ENCODE measurements at regions not wholly inside any gene's neighbourhood (a gene's known extent, or its start where the extent isn't known, plus 50 kb on each side); places are given as distances from the start of the nearest gene placed in this dataset.

DNA sequence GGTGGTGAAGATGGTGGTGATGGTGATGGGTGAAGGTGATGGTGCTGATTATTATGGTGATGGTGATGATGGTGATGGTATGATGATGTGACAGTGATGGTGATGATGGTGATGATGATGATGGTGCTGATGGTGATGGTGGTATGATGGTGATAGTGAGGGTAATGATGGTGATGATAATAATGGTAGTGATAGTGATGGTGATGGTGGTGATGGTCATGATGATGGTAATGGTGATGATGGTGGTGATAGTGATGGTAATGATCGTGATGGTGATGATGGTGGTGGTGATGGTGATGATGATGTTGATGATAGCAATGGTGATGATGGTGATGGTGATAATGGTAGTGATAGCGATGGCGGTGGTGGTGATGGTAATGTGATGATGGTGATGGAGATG lies 197.9 kb upstream of the ALG10B start:
- TF ChIP-seq, protein P1, sequence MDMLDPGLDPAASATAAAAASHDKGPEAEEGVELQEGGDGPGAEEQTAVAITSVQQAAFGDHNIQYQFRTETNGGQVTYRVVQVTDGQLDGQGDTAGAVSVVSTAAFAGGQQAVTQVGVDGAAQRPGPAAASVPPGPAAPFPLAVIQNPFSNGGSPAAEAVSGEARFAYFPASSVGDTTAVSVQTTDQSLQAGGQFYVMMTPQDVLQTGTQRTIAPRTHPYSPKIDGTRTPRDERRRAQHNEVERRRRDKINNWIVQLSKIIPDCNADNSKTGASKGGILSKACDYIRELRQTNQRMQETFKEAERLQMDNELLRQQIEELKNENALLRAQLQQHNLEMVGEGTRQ (IDR thresholded peaks at IDR 0.05; ENCODE audit: low read depth, low read length), result no peak
- TF ChIP-seq, protein P2, sequence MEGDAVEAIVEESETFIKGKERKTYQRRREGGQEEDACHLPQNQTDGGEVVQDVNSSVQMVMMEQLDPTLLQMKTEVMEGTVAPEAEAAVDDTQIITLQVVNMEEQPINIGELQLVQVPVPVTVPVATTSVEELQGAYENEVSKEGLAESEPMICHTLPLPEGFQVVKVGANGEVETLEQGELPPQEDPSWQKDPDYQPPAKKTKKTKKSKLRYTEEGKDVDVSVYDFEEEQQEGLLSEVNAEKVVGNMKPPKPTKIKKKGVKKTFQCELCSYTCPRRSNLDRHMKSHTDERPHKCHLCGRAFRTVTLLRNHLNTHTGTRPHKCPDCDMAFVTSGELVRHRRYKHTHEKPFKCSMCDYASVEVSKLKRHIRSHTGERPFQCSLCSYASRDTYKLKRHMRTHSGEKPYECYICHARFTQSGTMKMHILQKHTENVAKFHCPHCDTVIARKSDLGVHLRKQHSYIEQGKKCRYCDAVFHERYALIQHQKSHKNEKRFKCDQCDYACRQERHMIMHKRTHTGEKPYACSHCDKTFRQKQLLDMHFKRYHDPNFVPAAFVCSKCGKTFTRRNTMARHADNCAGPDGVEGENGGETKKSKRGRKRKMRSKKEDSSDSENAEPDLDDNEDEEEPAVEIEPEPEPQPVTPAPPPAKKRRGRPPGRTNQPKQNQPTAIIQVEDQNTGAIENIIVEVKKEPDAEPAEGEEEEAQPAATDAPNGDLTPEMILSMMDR (conservative IDR thresholded peaks at IDR 0.05; ENCODE audit: low read depth, low read length), result no peak
- TF ChIP-seq RAD21 (IDR thresholded peaks at IDR 0.05; ENCODE audit: low read length) (no peak), MAFK (IDR thresholded peaks at IDR 0.05; ENCODE audit: low read depth, low read length) (no peak), SMC3 (IDR thresholded peaks at IDR 0.05; ENCODE audit: low read depth, low read length) (no peak), POLR2A (IDR thresholded peaks at IDR 0.05; ENCODE audit: low read depth, low read length) (no peak), MAZ (IDR thresholded peaks at IDR 0.05; ENCODE audit: borderline replicate concordance, low read depth, low read length) (no peak)
